SK-N-MC (cell line): ENCODE measurements at regions not wholly inside any gene's neighbourhood (a gene's known extent, or its start where the extent isn't known, plus 50 kb on each side); places are given as distances from the start of the nearest gene placed in this dataset.

Experiments
- EZH2 ChIP-seq: fragments of 200-600 bp; sonication (generic); IDR thresholded peaks from one replicate; pipeline ENCODE4 v1.6.1; 2017; ENCODE audit warnings: antibody characterized with exemption
- FOXP2 ChIP-seq: optimal IDR thresholded peaks from 2 replicates; pipeline ENCODE3; 2011; ENCODE audit warnings: mild to moderate bottlenecking, moderate library complexity; ENCODE audit not compliant: insufficient read depth; ENCODE audit errors: extremely low read length, control extremely low read depth
- POLR2AphosphoS5 ChIP-seq: IDR thresholded peaks from 2 replicates; pipeline ENCODE4 v1.6.1; 2012; ENCODE audit warnings: mild to moderate bottlenecking, low read depth, low read length, borderline replicate concordance

DNA sequence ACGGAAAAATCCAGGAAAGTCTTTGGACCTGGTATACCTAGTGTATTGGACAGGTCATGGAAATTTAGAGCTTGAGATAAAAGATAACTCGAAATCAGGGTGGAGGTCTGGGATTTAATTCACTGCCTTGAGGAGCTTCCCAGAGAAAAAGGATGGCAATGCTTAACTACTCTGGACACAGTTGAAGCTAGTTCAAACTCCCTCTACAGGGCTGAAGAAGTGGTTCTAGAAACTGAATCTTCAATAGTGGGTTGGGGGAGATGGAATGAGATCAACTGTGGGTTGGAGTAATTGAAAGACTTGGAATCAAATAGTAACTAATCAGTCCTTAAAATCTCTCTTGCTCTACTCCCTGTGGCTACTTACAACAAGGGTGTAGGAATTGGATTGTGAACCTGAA lies 600.1 kb downstream of the IRS1 start:
- TF ChIP-seq EZH2 = no peak
- TF ChIP-seq POLR2AphosphoS5 = no peak
- no peak for TF ChIP-seq FOXP2
